WTC11 (cell line): ENCODE measurements at regions not wholly inside any gene's neighbourhood (a gene's known extent, or its start where the extent isn't known, plus 50 kb on each side); places are given as distances from the start of the nearest gene placed in this dataset.

Source experiments
- ATAC-seq: fragments of 200-7000 bp; cut with Tn5 transposase; 2 replicates; pipeline ENCODE4 v1.10.0; 2021; ENCODE audit warnings: mild to moderate bottlenecking, moderate library complexity
- CTCF ChIA-PET: fragments of 300-600 bp; sonication (Branson Sonifier 250); formaldehyde crosslinking; loops from one replicate; lab custom pipeline; 2021; ENCODE audit warnings: antibody characterized with exemption; lab: Charles Lee
- POLR2A ChIA-PET: fragments of 350-600 bp; sonication (Branson Sonifier 250); formaldehyde crosslinking; loops from one replicate; lab custom pipeline; 2021; ENCODE audit warnings: antibody characterized with exemption; lab: Charles Lee
- DNase-seq: peaks from one replicate; pipeline ENCODE4 v3.0.0; 2021; ENCODE audit warnings: low spot score
- H3K27ac Mint-ChIP-seq: 2 replicates; pipeline ENCODE4 v1.8.0; 2021; ENCODE audit warnings: mixed read lengths
- H3K27me3 Mint-ChIP-seq: 2 replicates; pipeline ENCODE4 v1.8.0; 2021; ENCODE audit warnings: low read depth, mild to moderate bottlenecking, moderate library complexity, mixed read lengths
- H3K36me3 Mint-ChIP-seq: 2 replicates; pipeline ENCODE4 v1.8.0; 2021; ENCODE audit warnings: mixed read lengths
- H3K4me1 Mint-ChIP-seq: 2 replicates; pipeline ENCODE4 v1.8.0; 2022; ENCODE audit warnings: mixed read lengths
- H3K4me3 Mint-ChIP-seq: 2 replicates; pipeline ENCODE4 v1.8.0; 2021; ENCODE audit warnings: mild to moderate bottlenecking, moderate library complexity, mixed read lengths
- H3K9me3 Mint-ChIP-seq: 2 replicates; pipeline ENCODE4 v1.8.0; 2021; ENCODE audit warnings: mixed read lengths
- ATF1 ChIP-seq: sonication (generic); formaldehyde crosslinking; IDR thresholded peaks from 2 replicates; pipeline ENCODE4 v1.8.1; 2023; ENCODE audit warnings: mild to moderate bottlenecking, moderate library complexity, missing genetic modification reagents
- CREB1 ChIP-seq: sonication (generic); formaldehyde crosslinking; IDR thresholded peaks from 2 replicates; pipeline ENCODE4 v1.8.0; 2023; ENCODE audit warnings: mild to moderate bottlenecking, missing genetic modification reagents
- CREM ChIP-seq: sonication (generic); formaldehyde crosslinking; IDR thresholded peaks from 2 replicates; pipeline ENCODE4 v1.8.1; 2022; ENCODE audit warnings: mild to moderate bottlenecking, missing genetic modification reagents, moderate library complexity
- ETV6 ChIP-seq: sonication (generic); formaldehyde crosslinking; IDR thresholded peaks from 2 replicates; pipeline ENCODE4 v1.8.1; 2022; ENCODE audit warnings: mild to moderate bottlenecking, missing genetic modification reagents
- HMGXB4 ChIP-seq: sonication (generic); formaldehyde crosslinking; IDR thresholded peaks from 2 replicates; pipeline ENCODE4 v1.8.1; 2023; ENCODE audit warnings: mild to moderate bottlenecking, moderate library complexity, missing genetic modification reagents
- JAZF1 ChIP-seq: fragments of 250-450 bp; sonication (Bioruptor Pico); IDR thresholded peaks from 2 replicates; pipeline ENCODE4 v1.9.0; 2021; ENCODE audit warnings: moderate library complexity, mild to moderate bottlenecking, inconsistent platforms
- MYBL2 ChIP-seq: sonication (generic); formaldehyde crosslinking; IDR thresholded peaks from 2 replicates; pipeline ENCODE4 v1.8.1; 2023; ENCODE audit warnings: mild to moderate bottlenecking, moderate library complexity, missing genetic modification reagents
- NFYB ChIP-seq: sonication (generic); formaldehyde crosslinking; conservative IDR thresholded peaks from 2 replicates; pipeline ENCODE4 v1.8.0; 2022; ENCODE audit warnings: low read depth, missing genetic modification reagents
- NR1H2 ChIP-seq: sonication (generic); formaldehyde crosslinking; IDR thresholded peaks from 2 replicates; pipeline ENCODE4 v1.9.0; 2021; ENCODE audit warnings: mild to moderate bottlenecking, moderate library complexity, missing genetic modification reagents
- OVOL2 ChIP-seq: fragments of 250-450 bp; sonication (Bioruptor Pico); IDR thresholded peaks from 2 replicates; pipeline ENCODE4 v1.9.0; 2021; ENCODE audit warnings: mild to moderate bottlenecking, borderline replicate concordance
- SOX15 ChIP-seq: fragments of 250-450 bp; sonication (Bioruptor Pico); IDR thresholded peaks from 2 replicates; pipeline ENCODE4 v1.9.0; 2021; ENCODE audit warnings: mild to moderate bottlenecking
- TEAD4 ChIP-seq: sonication (generic); formaldehyde crosslinking; IDR thresholded peaks from 2 replicates; pipeline ENCODE4 v1.8.0; 2022; ENCODE audit warnings: mild to moderate bottlenecking, missing genetic modification reagents
- USF1 ChIP-seq: sonication (generic); formaldehyde crosslinking; IDR thresholded peaks from 2 replicates; pipeline ENCODE4 v1.8.0; 2022; ENCODE audit warnings: mild to moderate bottlenecking, missing genetic modification reagents
- ZNF232 ChIP-seq: sonication (generic); formaldehyde crosslinking; IDR thresholded peaks from 2 replicates; pipeline ENCODE4 v1.8.0; 2022; ENCODE audit warnings: mild to moderate bottlenecking, missing genetic modification reagents
- ZNF532 ChIP-seq: fragments of 250-450 bp; sonication (Bioruptor Pico); IDR thresholded peaks from 2 replicates; pipeline ENCODE4 v1.9.0; 2021; ENCODE audit warnings: mild to moderate bottlenecking, borderline replicate concordance
- ZSCAN18 ChIP-seq: fragments of 250-450 bp; sonication (Bioruptor Pico); IDR thresholded peaks from 2 replicates; pipeline ENCODE4 v2.1.2; 2022; ENCODE audit warnings: mild to moderate bottlenecking, moderate library complexity
- TF ChIP-seq, protein P1 (sequence below): sonication (generic); formaldehyde crosslinking; IDR thresholded peaks from 2 replicates; pipeline ENCODE4 v1.8.0; 2023; ENCODE audit warnings: mild to moderate bottlenecking, missing genetic modification reagents

DNA sequence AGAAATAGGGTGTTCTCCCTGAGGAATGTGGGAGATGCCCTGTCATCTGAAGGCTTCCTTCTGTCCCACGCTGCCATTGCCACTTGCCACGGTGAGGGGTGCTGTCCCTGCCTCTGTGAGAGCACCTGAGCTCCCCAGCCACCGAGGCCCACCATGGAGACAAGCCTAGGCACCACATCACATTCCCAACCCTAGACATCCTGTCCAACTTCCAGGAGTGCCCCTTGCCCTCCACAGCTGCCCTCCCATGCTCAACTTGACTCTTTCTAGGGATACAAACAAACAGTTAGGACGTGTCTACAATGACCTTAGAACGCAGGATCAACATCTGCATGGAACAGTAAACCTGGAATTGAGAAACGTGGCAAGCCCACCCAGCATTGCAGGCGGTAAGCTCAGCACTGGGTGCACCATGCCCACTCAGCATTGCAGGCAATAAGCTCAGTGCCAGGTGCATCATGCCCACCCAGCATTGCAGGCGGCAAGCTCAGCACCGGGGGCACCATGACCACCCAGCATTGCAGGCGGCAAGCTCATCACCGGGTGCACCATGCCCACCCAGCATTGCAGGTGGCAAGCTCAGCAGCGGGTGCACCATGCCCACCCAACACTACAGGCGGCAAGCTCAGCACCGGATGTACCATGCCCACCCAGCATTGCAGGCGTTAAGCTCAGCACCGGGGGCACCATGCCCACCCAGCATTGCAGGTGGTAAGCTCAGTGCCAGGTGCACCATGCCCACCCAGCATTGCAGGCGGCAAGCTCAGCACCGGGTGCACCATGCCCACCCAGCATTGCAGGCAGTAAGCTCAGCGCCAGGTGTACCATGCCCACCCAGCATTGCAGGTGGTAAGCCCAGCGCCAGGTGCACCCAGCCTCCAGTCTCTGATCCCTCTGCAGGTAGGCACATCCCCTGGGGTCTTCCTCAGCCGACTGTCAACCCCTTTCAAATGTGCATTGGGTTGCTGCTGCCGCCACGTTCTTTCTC is 1463.9 kb downstream of the TBC1D22A start (continued):
- TF ChIP-seq ZSCAN18 (CRISPR knock-in tag) (no peak), ZNF232 (CRISPR knock-in tag) (no peak), NR1H2 (CRISPR knock-in tag) (no peak), SOX15 (CRISPR knock-in tag) (no peak), NFYB (CRISPR knock-in tag) (no peak), JAZF1 (CRISPR knock-in tag) (no peak)

- H3K9me3 Mint-ChIP-seq, result peaks cover 26% of the 10 kb centered on the region
- H3K36me3 Mint-ChIP-seq, result no peaks in the 10 kb centered on the region
- TF ChIP-seq MYBL2 (CRISPR knock-in tag) (no peak), ZNF532 (CRISPR knock-in tag) (no peak), ATF1 (no peak), USF1 (CRISPR knock-in tag) (no peak), SOX15 (CRISPR knock-in tag) (no peak)
- TF ChIP-seq, protein P1, sequence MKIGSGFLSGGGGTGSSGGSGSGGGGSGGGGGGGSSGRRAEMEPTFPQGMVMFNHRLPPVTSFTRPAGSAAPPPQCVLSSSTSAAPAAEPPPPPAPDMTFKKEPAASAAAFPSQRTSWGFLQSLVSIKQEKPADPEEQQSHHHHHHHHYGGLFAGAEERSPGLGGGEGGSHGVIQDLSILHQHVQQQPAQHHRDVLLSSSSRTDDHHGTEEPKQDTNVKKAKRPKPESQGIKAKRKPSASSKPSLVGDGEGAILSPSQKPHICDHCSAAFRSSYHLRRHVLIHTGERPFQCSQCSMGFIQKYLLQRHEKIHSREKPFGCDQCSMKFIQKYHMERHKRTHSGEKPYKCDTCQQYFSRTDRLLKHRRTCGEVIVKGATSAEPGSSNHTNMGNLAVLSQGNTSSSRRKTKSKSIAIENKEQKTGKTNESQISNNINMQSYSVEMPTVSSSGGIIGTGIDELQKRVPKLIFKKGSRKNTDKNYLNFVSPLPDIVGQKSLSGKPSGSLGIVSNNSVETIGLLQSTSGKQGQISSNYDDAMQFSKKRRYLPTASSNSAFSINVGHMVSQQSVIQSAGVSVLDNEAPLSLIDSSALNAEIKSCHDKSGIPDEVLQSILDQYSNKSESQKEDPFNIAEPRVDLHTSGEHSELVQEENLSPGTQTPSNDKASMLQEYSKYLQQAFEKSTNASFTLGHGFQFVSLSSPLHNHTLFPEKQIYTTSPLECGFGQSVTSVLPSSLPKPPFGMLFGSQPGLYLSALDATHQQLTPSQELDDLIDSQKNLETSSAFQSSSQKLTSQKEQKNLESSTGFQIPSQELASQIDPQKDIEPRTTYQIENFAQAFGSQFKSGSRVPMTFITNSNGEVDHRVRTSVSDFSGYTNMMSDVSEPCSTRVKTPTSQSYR (CRISPR knock-in tag), result no peak
- POLR2A ChIA-PET, result no interaction called here
- H3K27ac Mint-ChIP-seq, result no peak overlapping the region
- H3K27me3 Mint-ChIP-seq, result no peaks in the 10 kb centered on the region
- H3K4me1 Mint-ChIP-seq, result peaks cover 1% of the 10 kb centered on the region
- DNase-seq (no peak), ATAC-seq (no peak)
- no peak overlapping the region for H3K4me3 Mint-ChIP-seq
- CTCF ChIA-PET, result no interaction called here
Measured at GRCh38 chr22:48224332-48224731, 1461.9 kb downstream of the TBC1D22A start.

DNA sequence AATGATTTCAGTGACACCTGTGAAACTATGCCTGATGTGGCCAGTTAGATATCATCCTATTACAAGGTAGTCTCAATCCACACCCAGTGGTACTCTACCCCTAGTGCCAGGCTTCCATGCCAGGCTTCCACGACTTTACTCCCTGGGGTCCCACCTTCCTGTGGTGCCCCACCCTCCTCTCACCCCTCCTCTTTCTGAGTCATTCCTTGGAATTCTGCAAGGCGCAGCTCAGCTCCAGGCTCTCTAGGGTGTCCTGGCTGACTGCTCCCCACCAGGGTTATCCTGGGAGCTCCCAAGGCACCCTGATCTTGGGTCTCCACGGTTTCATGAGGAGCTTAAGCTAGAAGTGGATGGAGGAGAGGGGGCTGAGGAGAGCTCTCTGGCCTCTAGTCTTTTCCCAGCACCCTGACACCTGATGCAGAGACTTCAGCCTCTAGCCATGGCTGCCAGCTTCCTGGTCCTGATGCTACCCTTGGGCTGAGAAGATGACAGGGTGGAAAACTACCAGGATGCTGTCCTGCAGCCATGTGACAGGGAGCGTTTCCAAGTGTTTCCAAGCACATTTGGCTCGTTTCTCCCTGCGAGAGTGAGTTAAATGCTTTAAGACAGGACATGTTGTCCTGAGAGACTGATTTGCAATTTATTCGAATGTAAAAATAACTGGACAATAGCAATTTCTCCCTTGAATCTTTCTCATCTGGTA is 1461.2 kb downstream of the TBC1D22A start:
- H3K27ac Mint-ChIP-seq, result no peak overlapping the region
- H3K4me1 Mint-ChIP-seq, result peaks cover 8% of the 10 kb centered on the region
- no peak for DNase-seq
- H3K36me3 Mint-ChIP-seq, result no peaks in the 10 kb centered on the region
- no peak for ATAC-seq
- H3K4me3 Mint-ChIP-seq, result no peak overlapping the region
- ChIA-PET CTCF (no interaction called here), POLR2A (no interaction called here)
- no peaks in the 10 kb centered on the region for H3K27me3 Mint-ChIP-seq
- peaks cover 23% of the 10 kb centered on the region for H3K9me3 Mint-ChIP-seq
- TF ChIP-seq TEAD4 (CRISPR knock-in tag) (no peak), HMGXB4 (CRISPR knock-in tag) (no peak), CREB1 (CRISPR knock-in tag) (no peak), CREM (CRISPR knock-in tag) (no peak), OVOL2 (CRISPR knock-in tag) (no peak), ETV6 (CRISPR knock-in tag) (no peak)
